CD4-positive, alpha-beta T cell treated with Interferon alpha-2 for 1 hour (primary cell): ENCODE measurements at regions not wholly inside any gene's neighbourhood (a gene's known extent, or its start where the extent isn't known, plus 50 kb on each side); places are given as distances from the start of the nearest gene placed in this dataset.
"Not testable (repeated sequence)": the region's sequence is repeated elsewhere in the genome, so short reads cannot be mapped to it uniquely, and the experiment has no call there.

Experiments
- DNase-seq, 2 donors: peaks; one replicate each; pipeline ENCODE4 v3.0.0-alpha.2; 2020 to 2022

DNA sequence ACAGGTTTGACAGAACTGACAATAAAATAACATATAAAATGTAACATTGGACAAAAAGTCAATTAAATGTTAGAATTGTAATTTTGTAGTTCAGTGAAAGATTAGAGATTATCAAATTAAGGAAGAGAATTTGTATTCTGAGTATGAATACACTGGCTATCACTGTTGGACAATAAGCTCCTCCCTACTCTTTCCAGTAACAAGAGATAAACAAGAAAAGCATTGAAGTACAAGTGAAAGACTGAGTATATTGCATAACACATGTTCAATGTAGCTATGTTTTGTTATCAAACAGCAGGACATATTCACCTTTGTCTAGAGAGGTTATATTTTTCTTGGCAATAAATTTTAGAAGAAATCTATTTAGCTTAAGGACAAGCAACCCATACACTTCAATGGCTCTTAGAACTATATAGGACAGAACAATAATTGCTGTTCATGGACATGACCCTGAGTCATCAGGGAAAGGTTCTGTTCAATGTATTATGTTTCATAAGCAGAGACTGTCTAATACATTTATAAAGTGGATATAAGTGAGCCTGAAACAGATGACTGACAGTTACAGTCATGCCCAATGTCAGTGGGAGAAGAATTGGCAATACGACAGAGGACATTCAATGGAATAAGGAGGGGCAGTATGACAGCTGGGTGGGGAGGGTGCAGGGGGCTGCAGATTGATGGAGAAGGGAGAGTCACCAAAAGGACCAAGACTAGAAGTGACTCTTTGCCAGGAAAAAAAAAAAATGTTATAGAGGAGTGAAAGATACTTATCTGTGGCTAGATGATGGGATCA lies 520.4 kb downstream of the FRK start:
- DNase-seq = no peak

GRCh38 chr6:115539531-115539930 lies 521.2 kb downstream of the FRK start:
- no peak for DNase-seq

- no peak for DNase-seq
Observed at GRCh38 chr6:115524821-115525220, 535.9 kb downstream of the FRK start.

DNA sequence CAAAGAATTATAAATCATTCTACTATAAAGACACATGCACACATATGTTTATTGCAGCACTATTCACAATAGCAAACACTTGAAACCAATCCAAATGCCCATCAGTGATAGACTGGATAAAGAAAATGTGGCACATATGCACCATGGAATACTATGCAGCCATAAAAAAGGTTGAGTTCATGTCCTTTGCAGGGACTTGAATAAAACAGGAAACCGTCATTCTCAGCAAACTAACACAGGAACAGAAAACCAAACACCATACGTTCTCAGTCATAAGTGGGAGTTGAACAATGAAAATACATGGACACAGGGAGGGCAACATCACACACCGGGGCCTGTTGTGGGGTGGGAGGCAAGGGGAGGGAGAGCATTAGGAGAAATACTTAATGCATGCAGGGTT lies 538.9 kb downstream of the FRK start:
- not testable (repeated sequence) for DNase-seq

- DNase-seq = no peak
Observed at GRCh38 chr6:115514656-115515055, 546.0 kb downstream of the FRK start.

- DNase-seq = no peak
Observed at GRCh38 chr6:115512923-115513322, 547.8 kb downstream of the FRK start.

DNA sequence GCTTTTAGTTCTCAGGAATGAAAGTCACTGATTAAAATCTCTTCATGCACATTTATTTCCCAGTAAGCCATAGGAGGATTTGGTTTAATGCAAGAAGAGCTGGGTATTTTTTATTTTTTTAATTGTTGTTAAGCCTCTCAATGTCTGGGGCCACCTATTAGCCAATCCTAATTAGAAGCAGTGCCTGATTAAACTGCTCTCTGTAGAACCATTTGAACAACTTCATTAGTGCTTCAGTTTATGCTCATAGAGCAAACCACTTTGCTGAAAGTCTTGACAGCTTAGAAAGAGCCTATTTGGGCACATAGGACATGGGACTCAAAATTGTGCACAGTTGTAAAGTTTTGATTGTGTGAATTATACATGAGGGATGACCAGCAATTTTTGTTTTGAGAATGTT lies 548.9 kb downstream of the FRK start:
- DNase-seq = no peak

DNA sequence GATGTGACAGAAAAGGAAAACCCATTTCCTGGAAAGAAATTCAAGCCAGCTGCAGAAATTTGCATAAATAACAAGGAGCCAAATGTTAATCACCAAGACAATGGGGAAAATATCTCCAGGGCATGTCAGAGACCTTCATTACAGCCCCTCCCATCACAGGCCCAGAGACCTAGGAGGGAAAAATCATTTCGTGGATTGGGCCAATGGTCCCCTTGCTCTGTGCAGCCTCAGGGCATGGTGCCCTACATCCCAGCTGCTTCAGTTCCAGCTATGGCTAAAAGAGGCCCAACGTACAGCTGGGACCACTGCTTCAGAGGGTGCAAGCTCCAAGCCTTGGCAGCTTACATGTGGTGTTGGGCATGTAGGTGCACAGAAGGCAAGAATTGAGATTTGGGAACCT lies 558.3 kb downstream of the FRK start:
- not testable (repeated sequence) for DNase-seq

DNA sequence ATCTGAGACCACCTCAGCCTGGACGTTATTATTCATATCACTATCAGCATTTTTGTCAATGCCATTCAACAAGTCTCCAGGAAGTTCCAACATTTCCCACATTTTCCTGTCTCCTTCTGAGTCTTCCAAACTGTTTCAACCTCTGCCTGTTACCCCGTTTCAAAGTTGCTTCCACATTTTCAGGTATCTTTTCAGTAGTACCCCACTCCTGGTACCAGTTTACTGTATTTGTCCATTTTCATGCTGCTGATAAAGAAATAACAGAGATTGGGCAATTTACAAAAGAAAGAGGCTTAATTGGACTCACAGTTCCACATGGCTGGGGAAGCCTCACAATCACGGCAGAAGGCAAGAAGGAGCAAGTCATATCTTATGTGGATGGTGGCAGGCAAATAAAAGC lies 565.5 kb downstream of the FRK start:
- no peak for DNase-seq

DNA sequence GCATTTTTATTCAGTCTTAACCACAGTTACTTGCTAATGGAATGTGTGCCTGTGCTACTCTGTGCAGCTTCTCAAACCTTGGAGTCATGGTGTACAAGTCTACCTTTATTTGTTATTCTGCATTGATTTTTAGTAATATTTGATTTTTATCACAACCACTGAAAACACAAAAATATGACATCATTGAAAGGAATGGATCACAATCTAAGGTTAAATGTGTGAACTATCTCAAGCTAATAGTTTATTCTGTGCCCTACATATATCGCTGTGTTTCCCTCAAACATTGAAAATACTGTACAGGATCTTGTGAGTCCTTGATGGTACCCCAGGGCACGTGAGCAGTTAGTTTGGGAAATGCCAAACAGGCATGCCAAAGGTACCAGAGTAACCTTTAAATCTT lies 573.4 kb downstream of the FRK start:
- no peak for DNase-seq

DNA sequence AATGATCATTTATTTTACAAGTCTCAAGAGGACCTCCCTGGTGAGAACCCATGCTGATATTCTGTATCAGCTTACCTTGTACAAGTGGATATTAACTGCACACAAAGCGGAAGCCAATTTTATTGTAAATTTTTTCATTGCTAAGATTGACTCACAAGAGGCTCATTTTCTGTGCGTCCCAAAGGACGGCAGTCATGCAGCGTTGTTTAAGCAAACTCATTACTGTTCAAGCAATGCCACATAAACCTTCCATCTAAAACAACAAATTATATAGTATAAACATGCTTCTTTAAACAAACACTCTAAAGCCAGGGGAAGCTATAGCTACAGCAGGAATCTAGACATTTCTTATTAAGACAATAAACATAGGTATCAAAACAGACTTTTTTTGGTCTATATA lies 575.3 kb downstream of the FRK start:
- no peak for DNase-seq

DNA sequence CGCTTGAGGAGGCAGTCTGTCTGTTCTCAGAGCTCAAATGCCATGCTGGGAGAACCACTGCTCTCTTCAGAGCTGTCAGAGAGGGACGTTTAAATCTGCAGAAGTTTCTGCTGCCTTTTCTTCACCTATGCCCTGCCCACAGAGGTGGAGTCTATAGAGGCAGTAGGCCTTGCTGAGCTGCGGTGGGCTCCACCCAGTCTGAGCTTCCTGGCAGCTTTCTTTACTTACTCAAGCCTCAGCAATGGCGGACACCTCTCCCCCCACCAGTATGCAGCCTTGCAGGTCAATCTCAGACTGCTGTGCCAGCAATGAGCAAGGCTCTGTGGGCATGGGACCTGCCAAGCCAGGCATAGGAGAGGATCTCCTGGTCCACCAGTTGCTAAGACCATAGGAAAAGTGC lies 580.1 kb downstream of the FRK start:
- DNase-seq = not testable (repeated sequence)

- DNase-seq = no peak
Observed at GRCh38 chr6:115474443-115475041, 586.1 kb downstream of the FRK start.

GRCh38 chr6:115468272-115469005 lies 592.3 kb downstream of the FRK start:
- DNase-seq = no peak

GRCh38 chr6:115467726-115468125 lies 593.0 kb downstream of the FRK start:
- DNase-seq = no peak

DNA sequence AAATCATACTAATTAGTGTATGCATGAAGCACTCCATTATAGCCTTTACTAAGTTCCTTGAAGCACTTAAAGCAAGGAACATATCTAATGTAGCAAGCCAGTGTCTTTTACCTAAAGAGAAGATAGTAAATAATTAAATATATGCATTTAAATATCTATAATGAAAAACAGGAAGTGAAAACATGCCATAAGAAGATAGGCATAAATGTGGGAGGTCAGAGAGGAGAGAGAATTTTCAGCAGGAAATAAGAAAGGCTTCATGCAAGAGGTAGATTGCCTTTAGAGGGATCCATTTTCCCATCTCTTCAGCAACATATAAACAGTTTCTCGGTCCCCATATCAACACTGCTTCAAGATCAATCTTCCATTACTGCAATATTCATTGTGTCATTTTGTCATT lies 599.8 kb downstream of the FRK start:
- DNase-seq = no peak

DNA sequence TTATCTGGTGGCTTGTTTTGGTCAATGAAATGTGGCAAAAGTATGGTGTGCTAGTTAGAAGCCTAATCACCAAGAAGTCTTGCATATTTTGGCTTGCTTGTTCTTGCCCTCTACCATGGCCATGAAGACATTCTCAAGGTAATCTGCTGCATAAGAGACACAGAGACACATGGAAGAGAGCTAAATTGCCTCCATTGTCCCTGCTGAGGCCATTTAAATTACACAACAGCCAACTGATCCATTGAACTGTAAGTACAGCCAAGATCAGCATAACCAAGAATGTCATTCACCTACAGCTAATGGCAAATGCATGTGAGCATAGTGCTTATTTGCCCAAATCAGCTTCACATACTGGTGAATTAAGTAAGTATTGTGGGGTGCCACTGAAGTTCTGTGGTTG lies 603.8 kb downstream of the FRK start:
- DNase-seq = no peak

- DNase-seq = no peak
Observed at GRCh38 chr6:115443825-115444478, 616.7 kb downstream of the FRK start.

DNA sequence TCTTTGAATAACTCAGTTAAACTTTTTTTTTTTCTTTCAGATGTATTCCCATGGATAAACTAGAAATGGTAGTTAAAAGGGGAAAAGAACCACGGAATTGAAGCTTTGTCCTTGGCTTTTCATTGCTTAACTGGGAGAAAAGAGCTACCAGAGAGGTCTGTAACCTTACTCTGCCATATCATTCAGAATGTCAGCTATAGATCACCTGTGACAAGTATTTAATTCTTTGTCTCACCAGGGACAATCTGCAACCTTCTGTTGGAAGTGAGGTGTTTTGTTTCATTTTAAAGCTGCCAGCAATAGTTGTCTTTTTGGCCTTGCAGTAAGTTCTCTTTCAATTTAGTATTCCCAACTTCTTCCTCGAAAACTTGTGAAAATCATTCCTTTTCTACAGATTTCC lies 618.4 kb downstream of the FRK start:
- no peak for DNase-seq

DNA sequence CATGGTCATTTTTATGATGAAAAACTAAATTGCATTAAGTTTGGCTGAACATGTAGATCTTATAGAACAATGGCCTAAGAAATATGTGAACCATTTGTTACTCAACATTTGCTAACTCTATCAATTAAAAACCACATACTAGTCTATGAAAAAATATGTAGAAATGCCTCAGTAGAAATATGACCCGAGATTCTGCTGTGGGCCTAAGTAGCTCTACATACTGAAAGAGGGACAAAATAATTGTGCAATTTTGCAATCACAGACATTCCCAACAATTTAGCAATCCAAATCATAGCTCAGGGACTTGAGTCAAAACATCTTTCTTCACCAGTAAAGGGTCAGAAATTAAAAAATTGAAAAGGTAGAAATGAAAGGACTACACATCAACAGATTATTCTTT lies 619.0 kb downstream of the FRK start:
- no peak for DNase-seq

DNA sequence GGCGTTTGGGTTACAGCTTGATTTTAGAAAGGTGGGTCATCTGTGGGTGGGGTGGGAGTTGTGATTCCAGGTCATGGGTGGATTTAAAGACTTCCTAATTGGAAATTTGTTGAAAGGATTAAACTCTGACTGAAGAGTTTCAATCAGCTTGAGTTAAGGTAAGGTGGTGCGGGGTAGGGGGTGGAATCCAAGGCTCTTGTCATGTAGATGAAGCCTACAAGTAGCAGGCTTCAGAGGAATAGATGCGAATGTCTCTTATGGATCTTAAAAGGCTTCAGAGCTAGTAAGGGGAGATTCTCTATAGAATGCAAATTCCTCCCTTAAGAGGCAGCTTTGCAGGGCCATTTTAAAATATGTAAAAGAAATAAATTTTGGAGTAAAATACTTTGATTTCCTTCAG lies 645.3 kb downstream of the FRK start:
- no peak for DNase-seq

DNA sequence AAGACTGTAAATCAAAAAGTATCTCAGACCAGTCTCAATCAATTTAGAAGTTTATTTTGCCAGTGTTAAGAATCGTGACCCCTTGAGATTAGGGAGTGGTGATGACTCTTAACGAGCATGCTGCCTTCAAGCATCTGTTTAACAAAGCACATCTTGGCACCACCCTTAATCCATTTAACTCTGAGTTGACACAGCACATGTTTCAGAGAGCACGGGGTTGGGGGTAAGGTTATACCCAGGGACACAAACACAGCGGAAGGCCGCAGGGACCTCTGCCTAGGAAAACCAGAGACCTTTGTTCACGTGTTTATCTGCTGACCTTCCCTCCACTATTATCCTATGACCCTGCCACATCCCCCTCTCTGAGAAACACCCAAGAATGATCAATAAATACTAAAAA lies 645.8 kb downstream of the FRK start:
- DNase-seq = not testable (repeated sequence)

- DNase-seq = no peak
Observed at GRCh38 chr6:115411756-115412155, 648.9 kb downstream of the FRK start.

GRCh38 chr6:115404446-115404845 lies 656.2 kb downstream of the FRK start:
- DNase-seq = no peak
